SKM-1 treated with dmso at 0.1 percent for 144 hours (cell line): ENCODE measurements at regions not wholly inside any gene's neighbourhood (a gene's known extent, or its start where the extent isn't known, plus 50 kb on each side); places are given as distances from the start of the nearest gene placed in this dataset.
"Not testable (repeated sequence)": the region's sequence is repeated elsewhere in the genome, so short reads cannot be mapped to it uniquely, and the experiment has no call there.

ENCODE experiments used
- DNase-seq: peaks from one replicate; lab custom pipeline; 2025; ENCODE audit not compliant: unreplicated experiment; lab: John Stamatoyannopoulos, UW

DNA sequence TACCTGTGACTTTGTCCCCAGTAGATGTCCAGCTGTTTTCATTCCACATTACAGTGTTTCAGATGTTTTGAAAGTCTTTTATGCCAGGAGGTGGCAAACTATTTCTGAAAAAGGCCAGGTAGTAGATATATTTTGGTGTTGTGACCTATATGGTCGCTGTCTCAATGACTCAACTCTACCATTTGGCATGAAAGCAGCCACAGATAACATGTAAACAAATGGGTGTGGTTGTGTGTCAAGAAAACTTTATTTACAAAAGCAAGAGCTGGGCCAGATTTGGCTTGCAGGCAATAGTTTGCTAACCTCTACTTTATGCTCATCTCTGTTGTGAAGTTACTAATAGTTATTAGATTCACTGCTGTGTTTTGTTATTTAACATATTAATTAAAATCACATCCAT, 728.7 kb upstream of the EEF2KMT start:
- DNase-seq = no peak

DNA sequence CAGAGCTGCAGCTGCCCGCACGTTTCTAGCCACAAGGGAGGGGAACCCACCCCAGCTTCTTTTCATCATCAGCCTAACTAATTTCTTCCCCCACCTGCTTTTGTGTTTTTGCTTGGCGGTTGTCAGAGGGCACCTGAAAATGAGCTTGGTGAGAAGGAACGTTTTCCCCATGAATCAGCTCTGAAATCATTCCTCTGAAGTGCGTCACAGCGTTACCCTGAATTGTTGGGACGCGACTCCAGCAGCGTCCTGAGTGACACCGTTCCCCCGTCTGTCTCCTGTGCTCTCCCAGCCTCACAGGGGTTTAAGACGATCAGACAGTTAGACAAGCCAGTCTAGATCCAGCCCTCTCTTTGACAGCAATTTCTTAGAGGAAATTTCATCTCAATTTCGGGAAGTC, 722.9 kb upstream of the EEF2KMT start:
- DNase-seq = no peak

DNA sequence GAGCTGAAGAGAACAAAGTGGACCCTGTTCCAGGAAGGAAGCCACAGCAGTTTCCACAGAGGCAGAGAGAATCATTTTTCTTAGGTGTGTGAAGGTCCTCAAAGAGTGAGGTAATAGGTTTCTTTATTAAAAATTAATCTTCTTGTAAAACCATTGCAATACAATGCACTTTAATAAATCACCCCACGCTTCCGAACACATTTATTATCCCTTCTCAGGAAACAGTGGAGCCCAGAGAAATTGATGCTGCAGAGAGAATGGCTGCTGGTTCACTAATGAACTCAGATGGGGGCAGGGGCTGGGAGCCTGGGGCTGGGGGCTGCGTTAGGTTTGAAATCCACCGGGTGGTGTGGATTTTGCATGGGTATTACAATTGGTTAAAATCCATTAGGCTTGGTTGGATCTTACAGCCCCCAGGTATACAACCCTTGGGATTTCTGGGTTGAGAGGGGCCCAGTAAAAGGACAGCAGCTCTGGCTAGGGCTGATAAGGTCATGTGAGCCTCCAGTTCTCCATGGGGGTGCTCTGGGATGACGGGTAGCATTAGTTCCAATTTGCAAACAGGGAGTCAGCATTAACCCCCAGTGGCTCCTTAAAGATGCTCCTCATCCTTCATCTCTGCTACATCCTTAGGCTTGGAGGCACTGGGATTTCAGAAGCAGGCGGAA, 718.1 kb upstream of the EEF2KMT start:
- DNase-seq = no peak

DNA sequence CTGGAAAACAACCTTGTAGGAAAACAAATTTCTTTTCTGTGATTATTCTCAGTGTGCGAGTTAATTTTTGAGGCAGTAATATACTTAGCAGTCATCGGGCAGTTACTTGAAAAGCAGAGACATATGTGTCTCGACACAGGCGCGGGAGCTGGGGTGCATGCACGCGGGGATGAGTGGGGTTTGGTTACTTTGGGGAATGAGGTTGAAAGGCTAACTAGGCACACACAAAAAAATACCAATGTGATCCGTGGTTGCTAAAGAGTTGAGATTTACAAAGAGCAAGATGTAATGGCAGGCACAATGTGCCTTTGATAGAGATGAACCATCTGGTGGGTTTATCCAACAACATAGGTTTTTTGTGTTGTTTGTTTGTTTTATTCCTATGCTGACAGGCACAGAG, 703.8 kb upstream of the EEF2KMT start:
- DNase-seq = no peak

DNA sequence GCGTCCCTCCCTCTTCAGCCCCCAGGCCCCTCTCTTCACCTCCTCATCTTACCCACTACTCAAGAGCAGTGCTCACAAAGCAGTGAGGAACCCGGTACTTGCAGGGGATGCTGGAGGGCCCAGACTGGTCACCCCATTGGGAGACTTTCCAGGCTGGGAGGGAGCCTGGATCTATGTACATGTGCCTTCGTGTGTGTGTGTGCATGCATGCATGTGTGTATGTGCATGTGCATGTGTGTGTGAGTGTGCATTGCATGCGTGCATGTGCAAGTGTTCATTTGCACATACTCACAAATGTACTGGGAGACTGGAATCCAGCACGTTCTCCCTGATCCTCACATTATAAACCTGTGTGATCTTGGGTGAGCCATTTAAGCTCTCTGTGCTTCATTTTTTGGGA, 696.0 kb upstream of the EEF2KMT start:
- no peak for DNase-seq

DNA sequence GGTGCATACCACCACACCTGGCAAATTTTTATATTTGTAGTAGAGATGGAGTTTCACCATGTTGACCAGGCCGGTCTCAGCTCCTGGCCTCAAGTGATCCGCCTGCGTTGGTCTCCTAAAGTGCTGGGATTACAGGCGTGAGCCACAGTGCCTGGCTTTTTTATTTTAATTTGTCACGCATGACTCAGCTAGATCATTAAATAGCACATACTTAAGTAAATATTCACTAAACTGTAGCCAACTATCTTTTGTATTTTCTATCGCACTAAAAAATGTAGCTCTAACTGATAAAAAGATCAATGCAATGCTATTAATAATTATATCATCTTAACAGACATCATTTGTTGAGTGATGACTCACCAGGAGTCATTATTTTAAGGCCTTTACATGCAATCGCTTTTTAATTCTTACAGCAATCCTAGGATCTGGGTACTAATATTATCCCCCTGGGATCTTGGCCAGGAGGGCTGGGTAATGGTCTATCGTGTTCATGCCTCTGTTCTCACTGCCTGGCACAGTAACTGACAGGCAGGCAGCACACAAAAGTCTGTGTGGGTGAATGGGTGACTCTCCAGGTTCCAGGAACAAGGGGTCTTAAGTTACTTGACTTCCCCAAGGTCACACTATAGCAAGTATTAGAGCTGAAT, 693.5 kb upstream of the EEF2KMT start:
- no peak for DNase-seq

DNA sequence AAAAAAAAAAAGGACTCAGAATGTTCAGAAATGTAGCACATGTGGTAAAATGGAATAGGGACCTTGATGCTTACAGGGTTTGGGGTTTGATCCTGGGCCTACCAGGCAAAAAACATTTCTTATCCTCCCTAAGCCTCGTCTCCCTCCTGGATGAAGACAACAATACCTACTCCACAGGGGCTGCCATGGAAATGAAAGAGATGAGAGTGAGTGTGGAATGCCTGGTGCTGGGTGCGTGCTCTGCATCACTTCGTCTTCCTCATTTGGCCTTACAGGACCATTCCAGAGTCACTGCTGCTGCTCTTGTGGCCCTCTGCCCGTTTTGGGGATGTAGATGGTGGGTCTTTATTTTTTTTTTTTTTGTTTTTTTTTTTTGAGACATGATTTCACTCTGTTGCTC, 692.9 kb upstream of the EEF2KMT start:
- no peak for DNase-seq

DNA sequence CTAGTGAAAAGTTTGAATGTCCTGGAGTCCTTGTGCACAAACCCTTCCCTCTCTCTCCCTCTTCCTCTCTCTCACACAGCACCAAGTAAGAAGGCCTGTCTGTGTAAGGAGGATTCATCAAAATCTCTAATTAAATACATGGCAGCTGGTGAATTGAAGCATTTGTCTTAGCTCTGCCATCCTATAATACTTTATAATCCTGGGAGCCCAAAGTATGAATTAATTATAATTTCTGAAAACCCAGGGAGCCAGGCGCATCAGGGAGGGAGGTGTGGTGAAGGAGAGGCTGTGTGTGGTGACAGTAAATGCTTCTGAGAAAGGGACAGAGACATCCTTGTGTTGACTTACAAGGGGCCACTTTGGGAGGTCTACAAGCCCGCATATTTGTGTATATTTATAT, 691.4 kb upstream of the EEF2KMT start:
- DNase-seq = no peak

DNA sequence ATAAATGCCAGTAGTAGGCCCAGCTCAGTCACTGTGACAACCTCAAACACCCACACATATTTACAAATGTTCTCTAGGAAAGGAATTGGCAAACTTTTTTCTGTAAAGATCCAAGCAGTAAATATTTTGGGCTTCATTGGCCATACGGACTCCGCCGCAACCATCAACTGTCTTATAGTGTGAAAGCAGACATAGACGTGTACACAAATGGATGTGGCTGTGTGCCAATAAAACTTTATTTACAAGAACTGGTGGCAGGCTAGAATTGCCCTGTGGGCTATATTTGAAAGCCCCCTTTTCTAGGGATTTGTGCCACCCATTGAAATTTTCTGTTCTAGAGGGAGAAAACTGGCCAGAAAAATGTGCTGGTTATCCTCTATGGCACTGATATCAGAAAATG, 683.8 kb upstream of the EEF2KMT start:
- DNase-seq = no peak

DNA sequence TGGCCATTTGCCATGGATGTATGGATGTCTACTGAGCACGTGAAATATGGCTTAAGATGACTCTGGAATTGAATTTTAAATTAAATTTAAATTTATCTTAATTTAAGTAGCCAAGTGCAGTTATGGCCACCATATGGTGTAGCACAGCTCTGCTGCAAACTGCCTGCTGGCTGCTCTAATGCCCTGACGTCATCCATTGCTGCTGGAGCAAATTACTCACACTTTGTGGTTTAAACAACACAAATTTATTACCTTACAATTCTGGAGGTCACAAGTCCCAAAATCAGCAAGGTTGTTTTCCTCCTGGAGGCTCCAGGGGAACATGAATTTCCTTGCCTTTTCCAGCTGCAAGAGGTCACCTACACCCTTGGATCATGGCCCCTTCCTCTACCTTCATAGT, 679.3 kb upstream of the EEF2KMT start:
- DNase-seq = no peak

DNA sequence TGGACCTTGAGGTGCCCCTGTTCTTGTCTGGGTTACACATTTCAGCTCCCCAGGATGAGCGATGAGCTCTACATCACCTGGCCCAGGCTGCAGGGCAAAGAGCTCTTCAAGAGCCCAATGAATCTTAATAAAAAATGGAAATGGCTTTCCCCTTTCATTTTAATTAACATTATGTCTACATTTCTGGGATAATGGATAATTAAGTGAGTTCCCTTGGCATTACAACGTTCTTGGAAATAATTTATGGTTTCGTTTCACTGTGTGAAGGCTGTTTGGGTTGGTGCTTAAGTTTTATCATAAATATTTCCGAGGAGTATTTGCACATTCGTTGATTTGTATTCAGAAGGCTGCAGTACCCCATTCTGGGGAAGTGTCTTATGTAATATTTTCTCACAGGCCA, 678.3 kb upstream of the EEF2KMT start:
- DNase-seq = no peak

DNA sequence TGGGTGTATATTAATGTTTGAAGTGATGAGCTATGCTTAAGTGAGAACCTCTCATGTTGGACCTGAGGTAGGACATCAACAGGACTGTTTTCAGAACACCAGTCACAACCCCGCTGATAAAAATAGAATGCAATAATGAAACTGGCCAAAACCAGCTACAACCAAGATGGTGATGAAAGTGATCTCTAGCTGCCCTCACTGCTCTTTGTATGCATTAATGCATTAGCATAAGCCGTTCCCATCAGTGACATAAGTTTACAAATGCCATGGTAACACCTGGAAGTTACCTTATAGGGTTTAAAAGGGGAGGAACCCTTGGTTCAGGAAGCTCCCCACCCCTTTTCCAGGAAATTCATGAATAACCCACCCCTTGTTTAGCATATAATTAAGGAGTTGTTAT, 672.5 kb upstream of the EEF2KMT start:
- DNase-seq = no peak

DNA sequence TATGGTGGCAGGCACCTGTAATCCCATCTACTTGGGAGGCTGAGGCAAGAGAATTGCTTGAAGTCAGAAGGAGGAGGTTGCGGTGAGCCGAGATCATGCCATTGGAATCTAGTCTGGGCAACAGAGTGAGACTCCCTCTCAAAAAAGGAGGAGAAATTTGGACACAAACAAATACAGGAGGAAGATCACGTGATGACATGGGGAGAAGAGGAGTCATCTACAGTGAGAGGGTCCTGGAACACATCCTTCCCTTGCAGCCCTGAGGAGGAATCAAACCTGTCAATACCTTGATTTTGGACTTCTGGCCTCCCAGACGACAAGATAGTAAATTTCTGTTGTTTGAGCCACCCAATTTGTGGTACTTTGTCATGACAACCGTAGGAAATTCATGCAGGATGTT, 671.9 kb upstream of the EEF2KMT start:
- no peak for DNase-seq

DNA sequence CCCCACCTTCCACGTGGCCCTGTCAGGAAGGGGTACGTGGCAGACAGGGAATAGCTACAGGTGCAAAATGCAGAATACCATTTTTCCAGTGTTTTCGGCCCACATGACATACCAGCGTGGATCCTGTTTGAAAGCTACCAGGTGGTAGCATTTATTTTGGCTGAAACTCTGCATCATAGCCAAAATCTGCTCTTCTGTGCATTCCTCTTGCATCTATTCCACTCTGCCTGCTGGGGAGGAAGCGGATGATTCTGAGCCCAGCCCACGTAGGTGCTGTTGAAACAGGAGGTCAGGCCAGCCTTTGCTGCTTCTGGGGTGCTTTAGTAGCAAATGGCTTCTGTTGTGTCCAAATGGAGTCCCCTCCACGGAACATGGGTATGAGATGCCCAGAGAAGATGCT, 670.9 kb upstream of the EEF2KMT start:
- DNase-seq = no peak

DNA sequence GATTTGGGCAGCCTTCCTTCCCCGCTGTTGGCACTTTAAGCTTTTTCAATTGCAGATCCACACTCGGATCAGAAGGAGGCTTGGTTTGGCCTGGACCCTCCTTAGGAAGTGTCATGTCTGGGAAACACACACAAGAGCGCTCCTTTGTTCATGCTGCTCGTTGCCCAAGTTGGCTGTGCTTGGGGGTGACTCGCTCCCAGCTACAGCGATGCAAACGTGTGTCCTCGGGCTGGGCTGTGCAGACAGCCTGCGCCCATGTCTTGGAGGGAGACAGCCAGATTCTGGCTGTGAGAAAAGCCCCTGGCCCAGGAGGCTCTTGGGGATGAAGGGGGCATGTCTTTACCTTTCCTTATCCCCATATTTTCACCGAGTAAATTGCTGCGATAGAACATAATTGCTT, 665.6 kb upstream of the EEF2KMT start:
- no peak for DNase-seq

DNA sequence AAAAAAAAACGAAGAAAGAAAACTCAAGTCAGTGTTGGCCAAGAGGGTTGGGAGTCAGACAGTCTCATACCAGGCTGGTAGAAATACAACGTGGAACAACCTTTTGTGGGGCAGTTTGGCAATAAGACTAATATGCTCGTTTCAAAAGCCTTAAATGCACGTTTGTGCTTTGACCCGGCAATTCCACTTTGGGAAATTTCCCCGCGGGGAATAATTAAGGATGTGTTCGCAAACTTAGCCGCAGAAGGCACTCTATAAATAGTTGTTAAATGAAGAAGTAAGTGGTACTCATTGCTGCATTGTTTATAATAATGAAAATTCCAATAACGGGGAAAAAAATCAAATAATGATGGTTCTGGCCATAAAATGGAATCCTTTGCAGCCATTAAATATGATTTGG, 664.8 kb upstream of the EEF2KMT start:
- DNase-seq = no peak

DNA sequence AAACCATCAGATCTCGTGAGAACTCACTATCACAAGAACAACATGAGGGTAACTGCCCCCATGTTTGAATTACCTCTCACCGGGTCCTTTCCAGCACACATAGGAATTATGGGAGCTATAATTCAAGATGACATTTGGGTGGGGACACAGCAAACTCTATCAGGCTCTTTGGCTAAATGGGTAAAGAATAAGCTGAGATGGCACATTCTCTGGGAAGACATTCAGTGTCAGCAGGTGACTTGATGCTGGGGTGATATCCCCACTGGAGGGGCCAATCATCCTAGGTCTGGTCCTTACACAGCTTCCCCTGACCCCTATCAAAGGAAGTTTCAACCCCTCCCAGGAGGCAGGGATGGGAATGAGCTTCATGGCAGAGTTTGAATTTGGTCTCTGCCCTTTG, 664.0 kb upstream of the EEF2KMT start:
- no peak for DNase-seq

DNA sequence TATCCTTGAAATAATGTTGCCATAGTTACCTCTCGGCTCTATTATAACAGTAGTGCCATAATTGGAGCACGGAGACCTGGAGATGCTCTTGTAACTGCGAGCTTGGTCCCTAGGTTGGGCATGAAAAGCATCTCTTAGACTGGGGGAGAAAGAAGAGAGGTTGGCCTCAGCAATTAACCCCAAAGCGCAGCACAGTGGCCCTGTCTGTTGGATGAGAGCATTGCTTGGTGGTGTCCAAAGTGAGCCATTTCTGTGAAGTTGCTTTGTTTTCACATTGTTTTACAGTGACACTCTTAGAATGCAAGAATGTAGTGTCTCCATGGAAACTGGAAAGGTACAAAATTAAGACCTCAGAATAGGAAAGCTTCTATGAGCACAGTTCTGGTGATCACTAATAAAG, 660.7 kb upstream of the EEF2KMT start:
- DNase-seq = no peak

DNA sequence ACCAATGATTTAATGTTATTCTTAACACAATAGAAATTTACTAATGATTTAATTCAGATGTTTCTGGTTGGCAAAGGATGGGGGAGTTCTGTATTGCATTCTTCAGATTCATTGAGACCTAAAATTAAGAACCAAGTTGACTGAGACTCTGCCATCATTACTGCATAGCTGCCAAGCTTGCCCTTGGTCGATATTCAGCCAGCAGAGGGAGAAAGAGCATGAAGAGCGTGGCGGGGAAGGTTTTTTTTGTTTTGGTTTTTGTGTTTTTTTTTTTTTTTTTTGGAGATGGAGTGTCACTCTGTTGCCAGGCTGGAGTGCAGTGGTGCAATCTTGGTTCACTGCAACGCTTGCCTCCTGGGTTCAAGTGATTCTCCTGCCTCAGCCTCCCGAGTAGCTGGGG, 659.4 kb upstream of the EEF2KMT start:
- no peak for DNase-seq

DNA sequence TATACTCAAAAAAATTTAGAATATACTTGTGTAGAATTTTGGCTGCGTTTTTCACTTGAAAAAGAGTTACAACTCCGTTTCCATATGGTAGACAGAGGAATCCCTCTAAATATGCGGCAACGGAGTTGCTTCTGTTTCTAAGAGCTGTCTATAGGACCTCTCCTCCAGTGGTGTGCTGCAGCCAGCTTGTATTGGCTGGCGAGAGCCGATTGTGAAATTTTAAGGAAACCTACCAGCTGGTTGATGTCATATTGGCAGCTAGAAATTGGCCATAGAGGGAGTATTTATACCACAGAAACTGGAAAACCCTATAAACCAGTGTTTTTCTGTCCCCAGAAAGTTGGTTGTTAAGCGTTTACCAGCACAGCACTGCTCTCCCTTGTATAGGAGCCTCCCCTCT, 655.8 kb upstream of the EEF2KMT start:
- no peak for DNase-seq

DNA sequence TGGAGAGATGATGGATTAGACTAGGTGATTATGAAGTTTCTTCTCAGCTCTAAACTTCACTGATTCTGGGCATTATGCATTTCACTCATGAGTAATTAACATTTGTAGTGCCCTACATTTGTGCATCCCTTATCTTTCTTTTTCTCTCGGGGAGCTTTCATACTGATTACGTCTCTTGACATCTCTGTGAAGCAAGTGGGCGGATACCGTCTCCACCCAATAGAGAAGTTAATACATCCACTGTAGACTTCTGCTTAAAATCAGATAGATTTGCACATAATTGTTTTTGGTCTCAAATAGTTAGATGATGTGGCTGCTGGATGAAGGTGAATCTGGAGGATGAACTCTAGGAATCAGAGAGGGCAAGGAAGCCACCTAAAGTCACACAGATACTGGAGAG, 653.6 kb upstream of the EEF2KMT start:
- DNase-seq = no peak

DNA sequence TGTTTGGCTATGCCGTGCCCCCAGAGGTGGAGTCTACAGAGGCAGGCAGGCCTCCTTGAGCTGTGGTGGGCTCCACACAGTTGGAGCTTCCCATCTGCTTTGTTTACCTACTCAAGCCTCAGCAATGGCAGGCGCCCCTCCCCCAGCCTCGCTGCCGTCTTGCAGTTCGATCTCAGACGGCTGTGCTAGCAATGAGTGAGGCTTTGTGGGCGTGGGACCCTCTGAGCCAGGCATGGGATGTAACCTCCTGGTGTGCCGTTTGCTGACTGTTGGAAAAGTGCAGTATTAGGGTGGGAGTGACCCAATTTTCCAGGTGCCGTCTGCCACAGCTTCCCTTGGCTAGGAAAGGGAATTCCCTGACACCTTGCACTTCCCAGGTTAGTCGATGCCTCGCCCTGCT, 652.8 kb upstream of the EEF2KMT start:
- DNase-seq = not testable (repeated sequence)

DNA sequence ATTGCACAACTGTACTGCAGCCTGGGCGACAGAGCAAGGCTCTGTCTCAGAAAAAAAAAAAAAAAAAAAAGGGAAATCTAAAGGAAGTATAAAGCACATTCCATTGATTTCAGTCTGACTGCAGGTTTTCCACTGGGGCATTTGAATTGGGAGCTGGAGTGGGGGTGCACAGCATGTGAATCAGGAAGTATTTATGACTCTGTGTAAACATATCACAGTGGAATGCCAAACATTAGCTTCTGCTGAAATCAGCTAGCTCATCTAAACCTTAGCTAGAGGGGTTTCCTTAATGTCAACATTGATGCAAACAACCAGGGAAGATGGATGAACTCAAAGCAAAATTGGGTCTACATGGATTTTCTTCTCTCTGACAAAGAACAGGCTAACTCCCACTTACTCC, 641.0 kb upstream of the EEF2KMT start:
- DNase-seq = no peak
